ENCODE measurements at regions not wholly inside any gene's neighbourhood (a gene's known extent, or its start where the extent isn't known, plus 50 kb on each side); places are given as distances from the start of the nearest gene placed in this dataset.
"Not testable (repeated sequence)": the region's sequence is repeated elsewhere in the genome, so short reads cannot be mapped to it uniquely, and the experiment has no call there.

GRCh38 chr16:65733721-65734120 is 611.9 kb upstream of the CDH11 start:
- no peak for DNase-seq (ENCODE audit: low read depth in 3 of 3)

- DNase-seq (ENCODE audit: low read depth in 3 of 3) = no peak
Measured at GRCh38 chr16:65731833-65732232, 610.0 kb upstream of the CDH11 start.

- DNase-seq (ENCODE audit: low read depth in 3 of 3) = no peak
Measured at GRCh38 chr16:65728652-65729051, 606.8 kb upstream of the CDH11 start.

GRCh38 chr16:65728167-65728566 is 606.3 kb upstream of the CDH11 start:
- no peak for DNase-seq (ENCODE audit: low read depth in 3 of 3)

- DNase-seq (ENCODE audit: low read depth in 3 of 3) = no peak
Measured at GRCh38 chr16:65727534-65728137, 605.8 kb upstream of the CDH11 start.

- no peak for DNase-seq (ENCODE audit: low read depth in 3 of 3)
Measured at GRCh38 chr16:65725156-65725845, 603.4 kb upstream of the CDH11 start.

- DNase-seq (ENCODE audit: low read depth in 3 of 3) = no peak
Measured at GRCh38 chr16:65722429-65722828, 600.6 kb upstream of the CDH11 start.

GRCh38 chr16:65717846-65718245 is 596.0 kb upstream of the CDH11 start:
- DNase-seq (ENCODE audit: low read depth in 3 of 3) = no peak

- no peak for DNase-seq (ENCODE audit: low read depth in 3 of 3)
Measured at GRCh38 chr16:65716737-65717700, 595.2 kb upstream of the CDH11 start.

GRCh38 chr16:65713181-65713808 is 591.4 kb upstream of the CDH11 start:
- DNase-seq (ENCODE audit: low read depth in 3 of 3) = no peak

GRCh38 chr16:65710107-65710506 is 588.2 kb upstream of the CDH11 start:
- no peak for DNase-seq (ENCODE audit: low read depth in 3 of 3)

GRCh38 chr16:65704866-65705265 is 583.0 kb upstream of the CDH11 start:
- no peak for DNase-seq (ENCODE audit: low read depth in 3 of 3)

- no peak for DNase-seq (ENCODE audit: low read depth in 3 of 3)
Measured at GRCh38 chr16:65702707-65703402, 581.0 kb upstream of the CDH11 start.

- DNase-seq (ENCODE audit: low read depth in 3 of 3) = no peak
Measured at GRCh38 chr16:65700596-65700995, 578.7 kb upstream of the CDH11 start.

GRCh38 chr16:65698791-65699321 is 577.0 kb upstream of the CDH11 start:
- no peak for DNase-seq (ENCODE audit: low read depth in 3 of 3)

- no peak for DNase-seq (ENCODE audit: low read depth in 3 of 3)
Measured at GRCh38 chr16:65697521-65697920, 575.7 kb upstream of the CDH11 start.

GRCh38 chr16:65697065-65697464 is 575.2 kb upstream of the CDH11 start:
- DNase-seq (ENCODE audit: low read depth in 3 of 3) = no peak

- not testable (repeated sequence) for DNase-seq (ENCODE audit: low read depth in 3 of 3)
Measured at GRCh38 chr16:65691846-65692245, 570.0 kb upstream of the CDH11 start.

- DNase-seq (ENCODE audit: low read depth in 3 of 3) = no peak
Measured at GRCh38 chr16:65689726-65690125, 567.9 kb upstream of the CDH11 start.

- no peak for DNase-seq (ENCODE audit: low read depth in 3 of 3)
Measured at GRCh38 chr16:65688301-65688700, 566.4 kb upstream of the CDH11 start.

- DNase-seq (ENCODE audit: low read depth in 3 of 3) = no peak
Measured at GRCh38 chr16:65684230-65684629, 562.4 kb upstream of the CDH11 start.

Measured in stimulated activated CD4-positive, alpha-beta T cell treated with anti-CD3 and anti-CD28 coated beads, TNF-alpha, amount 100 ng/mL, for 4 hours (primary cell).